Kidney epithelial cell (primary cell): ENCODE measurements at regions not wholly inside any gene's neighbourhood (a gene's known extent, or its start where the extent isn't known, plus 50 kb on each side); places are given as distances from the start of the nearest gene placed in this dataset.

Source experiments
- DNase-seq: peaks from one replicate; pipeline ENCODE4 v3.0.0-alpha.2; 2010; ENCODE audit warnings: low read depth
- H3K27me3 ChIP-seq: 2 replicates; pipeline ENCODE4 v1.6.0; 2011; ENCODE audit warnings: low read length; ENCODE audit not compliant: control insufficient read depth, insufficient read depth
- H3K36me3 ChIP-seq: 2 replicates; pipeline ENCODE4 v1.5.1; 2011; ENCODE audit warnings: low read length; ENCODE audit not compliant: control insufficient read depth, insufficient read depth
- H3K4me3 ChIP-seq: 2 replicates; pipeline ENCODE4 v1.5.1; 2011; ENCODE audit warnings: low read depth, mild to moderate bottlenecking, control low read depth, low read length
- CTCF ChIP-seq: IDR thresholded peaks from 2 replicates; pipeline ENCODE4 v1.5.1; 2011; ENCODE audit warnings: mild to moderate bottlenecking, moderate library complexity, low read length, control low read depth, inconsistent platforms; ENCODE audit not compliant: insufficient read depth, poor library complexity, severe bottlenecking

GRCh38 chr1:13916530-13916929, 216.5 kb downstream of the PRDM2 start:
- no peaks in the 10 kb centered on the region for H3K36me3 ChIP-seq
- TF ChIP-seq CTCF, result no peak
- H3K4me3 ChIP-seq, result no peak overlapping the region
- DNase-seq, result no peak
- H3K27me3 ChIP-seq, result no peaks in the 10 kb centered on the region

GRCh38 chr1:13917607-13918006, 217.6 kb downstream of the PRDM2 start:
- no peak overlapping the region for H3K4me3 ChIP-seq
- TF ChIP-seq CTCF, result no peak
- H3K36me3 ChIP-seq, result no peaks in the 10 kb centered on the region
- DNase-seq, result no peak
- no peaks in the 10 kb centered on the region for H3K27me3 ChIP-seq

- H3K27me3 ChIP-seq, result no peaks in the 10 kb centered on the region
- DNase-seq, result no peak
- no peak for TF ChIP-seq CTCF
- no peaks in the 10 kb centered on the region for H3K36me3 ChIP-seq
- no peak overlapping the region for H3K4me3 ChIP-seq
Measured at GRCh38 chr1:13918862-13919261, 218.9 kb downstream of the PRDM2 start.

GRCh38 chr1:13921190-13921589, 221.2 kb downstream of the PRDM2 start:
- H3K27me3 ChIP-seq, result no peaks in the 10 kb centered on the region
- no peak for DNase-seq
- no peaks in the 10 kb centered on the region for H3K36me3 ChIP-seq
- no peak overlapping the region for H3K4me3 ChIP-seq
- TF ChIP-seq CTCF, result no peak

GRCh38 chr1:13922466-13923110, 222.6 kb downstream of the PRDM2 start:
- H3K27me3 ChIP-seq, result no peaks in the 10 kb centered on the region
- no peak for TF ChIP-seq CTCF
- H3K4me3 ChIP-seq, result no peak overlapping the region
- H3K36me3 ChIP-seq, result no peaks in the 10 kb centered on the region
- DNase-seq, result no peak

- no peak for DNase-seq
- Histone ChIP-seq H3K36me3 (no peaks in the 10 kb centered on the region), H3K4me3 (no peak overlapping the region), H3K27me3 (no peaks in the 10 kb centered on the region)
- TF ChIP-seq CTCF, result no peak
Measured at GRCh38 chr1:13926556-13926955, 226.6 kb downstream of the PRDM2 start.
